ENCODE measurements at regions not wholly inside any gene's neighbourhood (a gene's known extent, or its start where the extent isn't known, plus 50 kb on each side); places are given as distances from the start of the nearest gene placed in this dataset.
"Not testable (repeated sequence)": the region's sequence is repeated elsewhere in the genome, so short reads cannot be mapped to it uniquely, and the experiment has no call there.

DNA sequence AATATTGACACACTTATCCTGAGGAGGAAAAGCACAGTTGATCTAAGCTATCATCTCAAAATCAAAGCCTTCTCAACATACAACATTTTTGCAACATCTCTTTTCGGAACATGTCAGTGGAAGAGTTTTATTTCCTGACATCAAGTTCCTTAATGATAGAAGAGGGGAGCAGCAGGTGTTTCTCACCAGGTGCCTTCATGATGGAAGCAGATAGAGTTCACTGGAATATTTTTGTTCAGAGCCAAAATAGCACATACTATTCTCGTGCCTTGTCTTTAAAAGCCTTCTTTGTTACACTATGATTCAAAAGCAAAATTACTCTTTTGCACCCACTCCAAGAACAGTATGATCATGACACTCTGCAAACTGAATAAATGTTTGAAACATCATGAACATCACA lies 176.9 kb upstream of the CCNG1 start:
- TF ChIP-seq, protein P1, sequence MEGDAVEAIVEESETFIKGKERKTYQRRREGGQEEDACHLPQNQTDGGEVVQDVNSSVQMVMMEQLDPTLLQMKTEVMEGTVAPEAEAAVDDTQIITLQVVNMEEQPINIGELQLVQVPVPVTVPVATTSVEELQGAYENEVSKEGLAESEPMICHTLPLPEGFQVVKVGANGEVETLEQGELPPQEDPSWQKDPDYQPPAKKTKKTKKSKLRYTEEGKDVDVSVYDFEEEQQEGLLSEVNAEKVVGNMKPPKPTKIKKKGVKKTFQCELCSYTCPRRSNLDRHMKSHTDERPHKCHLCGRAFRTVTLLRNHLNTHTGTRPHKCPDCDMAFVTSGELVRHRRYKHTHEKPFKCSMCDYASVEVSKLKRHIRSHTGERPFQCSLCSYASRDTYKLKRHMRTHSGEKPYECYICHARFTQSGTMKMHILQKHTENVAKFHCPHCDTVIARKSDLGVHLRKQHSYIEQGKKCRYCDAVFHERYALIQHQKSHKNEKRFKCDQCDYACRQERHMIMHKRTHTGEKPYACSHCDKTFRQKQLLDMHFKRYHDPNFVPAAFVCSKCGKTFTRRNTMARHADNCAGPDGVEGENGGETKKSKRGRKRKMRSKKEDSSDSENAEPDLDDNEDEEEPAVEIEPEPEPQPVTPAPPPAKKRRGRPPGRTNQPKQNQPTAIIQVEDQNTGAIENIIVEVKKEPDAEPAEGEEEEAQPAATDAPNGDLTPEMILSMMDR (IDR thresholded peaks at IDR 0.05; ENCODE audit: borderline replicate concordance, extremely low read depth, insufficient read depth): no peak
- no peak overlapping the region for H3K9ac ChIP-seq (ENCODE audit: low read length in 3 of 3)
- intact Hi-C loops (cut with DNase I): no loop called here
- no peaks in the 10 kb centered on the region for H3K4me1 ChIP-seq (ENCODE audit: control insufficient read depth in 2 of 3, insufficient read depth in 2 of 3, low read depth in 1 of 3, low read length in 3 of 3)
- H3K36me3 ChIP-seq (ENCODE audit: control insufficient read depth in 2 of 3, insufficient read depth in 3 of 3, low read length in 3 of 3): no peaks in the 10 kb centered on the region
- no peak overlapping the region for H3K27ac ChIP-seq (ENCODE audit: low read depth in 2 of 2, low read length in 2 of 2)
- no peaks in the 10 kb centered on the region for H3K27me3 ChIP-seq (ENCODE audit: control insufficient read depth, insufficient read depth, low read length)
- no peak for DNase-seq
- H3K9me3 ChIP-seq (ENCODE audit: control insufficient read depth in 2 of 3, insufficient read depth in 1 of 3, low read length in 3 of 3): no peaks in the 10 kb centered on the region
- no peak for FAIRE-seq
- H3K4me3 ChIP-seq (ENCODE audit: low read length in 3 of 3): no peak overlapping the region

- FAIRE-seq: no peak
Measured at GRCh38 chr5:163260961-163261360, 176.4 kb upstream of the CCNG1 start.

DNA sequence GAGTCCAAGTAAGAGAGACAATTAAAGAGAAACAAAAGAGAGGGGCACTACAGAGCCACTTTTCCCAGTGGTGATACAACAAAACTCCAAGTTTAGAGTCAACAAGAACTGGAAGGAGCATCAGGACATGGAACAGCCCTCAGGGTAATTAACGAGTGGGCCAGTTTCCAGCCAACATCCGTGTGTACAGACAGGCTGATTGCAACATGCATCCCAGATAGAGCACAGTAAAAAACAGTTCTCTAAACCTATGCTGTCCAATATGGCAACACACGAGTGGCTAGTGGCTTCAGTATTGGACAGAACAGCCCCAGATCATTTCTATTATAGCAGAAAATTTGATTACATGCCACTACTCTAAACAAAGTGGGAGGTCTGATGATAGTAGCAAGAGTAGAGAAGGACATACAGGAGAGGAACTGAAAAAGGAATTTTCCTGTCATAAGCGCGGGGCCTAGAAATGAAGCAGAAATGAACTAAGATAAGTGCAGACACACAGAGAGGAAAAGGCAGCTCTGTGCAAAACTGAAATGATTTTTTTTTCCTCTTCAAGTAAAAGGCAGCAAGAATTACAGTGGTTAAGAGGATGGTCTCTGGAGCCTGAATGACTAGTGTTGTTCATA lies 175.6 kb upstream of the CCNG1 start:
- H3K27me3 ChIP-seq (ENCODE audit: control insufficient read depth, insufficient read depth, low read length): no peaks in the 10 kb centered on the region
- no peak overlapping the region for H3K4me3 ChIP-seq (ENCODE audit: low read length in 3 of 3)
- H3K9me3 ChIP-seq (ENCODE audit: control insufficient read depth in 2 of 3, insufficient read depth in 1 of 3, low read length in 3 of 3): no peaks in the 10 kb centered on the region
- TF ChIP-seq, protein P1 (IDR thresholded peaks at IDR 0.05; ENCODE audit: borderline replicate concordance, extremely low read depth, insufficient read depth): no peak
- no peak overlapping the region for H3K27ac ChIP-seq (ENCODE audit: low read depth in 2 of 2, low read length in 2 of 2)
- H3K36me3 ChIP-seq (ENCODE audit: control insufficient read depth in 2 of 3, insufficient read depth in 3 of 3, low read length in 3 of 3): no peaks in the 10 kb centered on the region
- no peak for FAIRE-seq
- H3K4me1 ChIP-seq (ENCODE audit: control insufficient read depth in 2 of 3, insufficient read depth in 2 of 3, low read depth in 1 of 3, low read length in 3 of 3): no peaks in the 10 kb centered on the region
- no peak overlapping the region for H3K9ac ChIP-seq (ENCODE audit: low read length in 3 of 3)
- intact Hi-C loops (cut with DNase I): no loop called here
- no peak for DNase-seq

More at GRCh38 chr5:163260961-163261360, 176.4 kb upstream of the CCNG1 start:
- DNase-seq: no peak
- Histone ChIP-seq H3K4me3 (ENCODE audit: low read length in 3 of 3) (no peak overlapping the region), H3K9ac (ENCODE audit: low read length in 3 of 3) (no peak overlapping the region), H3K27ac (ENCODE audit: low read depth in 2 of 2, low read length in 2 of 2) (no peak overlapping the region), H3K36me3 (ENCODE audit: control insufficient read depth in 2 of 3, insufficient read depth in 3 of 3, low read length in 3 of 3) (no peaks in the 10 kb centered on the region), H3K27me3 (ENCODE audit: control insufficient read depth, insufficient read depth, low read length) (no peaks in the 10 kb centered on the region), H3K4me1 (ENCODE audit: control insufficient read depth in 2 of 3, insufficient read depth in 2 of 3, low read depth in 1 of 3, low read length in 3 of 3) (no peaks in the 10 kb centered on the region), H3K9me3 (ENCODE audit: control insufficient read depth in 2 of 3, insufficient read depth in 1 of 3, low read length in 3 of 3) (no peaks in the 10 kb centered on the region)
- TF ChIP-seq, protein P1 (IDR thresholded peaks at IDR 0.05; ENCODE audit: borderline replicate concordance, extremely low read depth, insufficient read depth): no peak
- intact Hi-C loops (cut with DNase I): no loop called here

GRCh38 chr5:163266249-163266648 lies 171.1 kb upstream of the CCNG1 start:
- H3K4me1 ChIP-seq (ENCODE audit: control insufficient read depth in 2 of 3, insufficient read depth in 2 of 3, low read depth in 1 of 3, low read length in 3 of 3); DNase-seq; intact Hi-C loops (cut with DNase I); FAIRE-seq; H3K4me3 ChIP-seq (ENCODE audit: low read length in 3 of 3); H3K9me3 ChIP-seq (ENCODE audit: control insufficient read depth in 2 of 3, insufficient read depth in 1 of 3, low read length in 3 of 3); H3K9ac ChIP-seq (ENCODE audit: low read length in 3 of 3); H3K36me3 ChIP-seq (ENCODE audit: control insufficient read depth in 2 of 3, insufficient read depth in 3 of 3, low read length in 3 of 3); H3K27ac ChIP-seq (ENCODE audit: low read depth in 2 of 2, low read length in 2 of 2); H3K27me3 ChIP-seq (ENCODE audit: control insufficient read depth, insufficient read depth, low read length): not testable (repeated sequence)

Measured in kidney (tissue), 13 donors.